Effector memory CD4-positive, alpha-beta T cell (primary cell): ENCODE measurements at regions not wholly inside any gene's neighbourhood (a gene's known extent, or its start where the extent isn't known, plus 50 kb on each side); places are given as distances from the start of the nearest gene placed in this dataset.

Experiments
- DNase-seq, 3 donors: peaks; one replicate each; pipeline ENCODE4 v3.0.0-alpha.2; 2020
- H3K27ac ChIP-seq: 2 replicates; pipeline ENCODE4 v1.7.0; 2013; ENCODE audit warnings: mild to moderate bottlenecking, low read length, moderate library complexity; ENCODE audit not compliant: insufficient read depth, poor library complexity, severe bottlenecking
- H3K27me3 ChIP-seq: replicated peaks from 2 replicates; pipeline ENCODE4 v1.7.0; 2013; ENCODE audit warnings: mild to moderate bottlenecking, low read length; ENCODE audit not compliant: insufficient read depth, control insufficient read depth, poor library complexity, severe bottlenecking
- H3K36me3 ChIP-seq: 2 replicates; pipeline ENCODE4 v1.7.0; 2013; ENCODE audit warnings: mild to moderate bottlenecking, low read length, moderate library complexity; ENCODE audit not compliant: control insufficient read depth, insufficient read depth
- H3K4me1 ChIP-seq: 2 replicates; pipeline ENCODE4 v1.7.0; 2013; ENCODE audit warnings: low read length, mild to moderate bottlenecking; ENCODE audit not compliant: control insufficient read depth, insufficient read depth, poor library complexity, severe bottlenecking
- H3K4me3 ChIP-seq: 2 replicates; pipeline ENCODE4 v1.7.0; 2013; ENCODE audit warnings: low read length, low read depth, mild to moderate bottlenecking; ENCODE audit not compliant: insufficient read depth, poor library complexity, severe bottlenecking
- H3K9me3 ChIP-seq: 2 replicates; pipeline ENCODE4 v1.7.0; 2013; ENCODE audit warnings: mild to moderate bottlenecking, low read length, moderate library complexity; ENCODE audit not compliant: control insufficient read depth

DNA sequence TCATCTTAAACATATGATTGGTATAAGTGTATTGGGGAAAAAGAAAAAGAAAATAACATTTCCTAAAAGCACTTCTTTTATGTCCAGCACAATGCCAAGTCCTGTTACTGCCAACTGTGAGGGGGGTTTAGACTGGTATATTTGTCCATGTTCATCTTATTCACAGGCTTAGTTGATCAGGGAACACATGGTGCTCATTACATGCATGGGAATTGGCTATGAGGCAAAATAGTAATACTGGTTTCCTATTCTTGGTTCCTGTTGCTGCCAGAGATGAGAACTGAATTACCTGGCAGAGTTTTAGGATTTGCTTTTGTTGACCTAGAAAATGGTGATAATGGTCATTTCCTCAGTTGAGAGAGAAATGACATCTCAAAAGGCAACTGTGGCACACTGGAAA is 398.8 kb downstream of the DUSP10 start:
- H3K4me3 ChIP-seq = no peak overlapping the region
- no peak overlapping the region for H3K27ac ChIP-seq
- DNase-seq = no peak
- no peaks in the 10 kb centered on the region for H3K4me1 ChIP-seq
- H3K36me3 ChIP-seq = no peaks in the 10 kb centered on the region
- H3K9me3 ChIP-seq = no peaks in the 10 kb centered on the region
- H3K27me3 ChIP-seq = no peaks in the 10 kb centered on the region

GRCh38 chr1:221343607-221344006 is 398.3 kb downstream of the DUSP10 start:
- no peak overlapping the region for H3K4me3 ChIP-seq
- no peaks in the 10 kb centered on the region for H3K27me3 ChIP-seq
- H3K4me1 ChIP-seq = no peaks in the 10 kb centered on the region
- H3K27ac ChIP-seq = no peak overlapping the region
- H3K36me3 ChIP-seq = no peaks in the 10 kb centered on the region
- H3K9me3 ChIP-seq = no peaks in the 10 kb centered on the region
- DNase-seq = no peak

- Histone ChIP-seq H3K27ac (no peak overlapping the region), H3K4me3 (no peak overlapping the region), H3K9me3 (no peaks in the 10 kb centered on the region), H3K4me1 (no peaks in the 10 kb centered on the region), H3K36me3 (no peaks in the 10 kb centered on the region), H3K27me3 (no peaks in the 10 kb centered on the region)
- no peak for DNase-seq
Measured at GRCh38 chr1:221344693-221345092, 397.2 kb downstream of the DUSP10 start.

- no peak for DNase-seq
- Histone ChIP-seq H3K4me1 (no peaks in the 10 kb centered on the region), H3K27ac (no peak overlapping the region), H3K4me3 (no peak overlapping the region), H3K9me3 (no peaks in the 10 kb centered on the region), H3K27me3 (no peaks in the 10 kb centered on the region), H3K36me3 (no peaks in the 10 kb centered on the region)
Measured at GRCh38 chr1:221347706-221348105, 394.2 kb downstream of the DUSP10 start.

DNA sequence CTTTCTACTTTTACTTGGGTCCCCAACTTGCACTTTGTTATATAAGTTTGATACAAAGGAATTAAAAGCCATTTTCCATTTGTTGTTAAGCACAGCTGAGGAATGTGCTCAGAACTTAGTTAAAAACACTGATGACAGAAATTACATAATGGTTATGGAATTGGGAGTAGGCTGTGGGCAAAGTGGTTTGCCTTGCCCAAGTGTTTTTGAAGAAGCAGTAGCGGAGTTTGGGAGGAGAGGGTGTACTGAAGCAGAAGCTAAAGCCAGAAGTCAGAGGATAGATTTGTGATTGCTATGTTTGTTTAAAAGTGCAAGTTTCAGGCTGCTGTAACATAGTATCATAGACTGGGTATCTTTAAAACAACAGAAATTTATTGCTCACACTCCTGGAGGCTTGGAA is 391.8 kb downstream of the DUSP10 start:
- no peaks in the 10 kb centered on the region for H3K36me3 ChIP-seq
- no peak for DNase-seq

DNA sequence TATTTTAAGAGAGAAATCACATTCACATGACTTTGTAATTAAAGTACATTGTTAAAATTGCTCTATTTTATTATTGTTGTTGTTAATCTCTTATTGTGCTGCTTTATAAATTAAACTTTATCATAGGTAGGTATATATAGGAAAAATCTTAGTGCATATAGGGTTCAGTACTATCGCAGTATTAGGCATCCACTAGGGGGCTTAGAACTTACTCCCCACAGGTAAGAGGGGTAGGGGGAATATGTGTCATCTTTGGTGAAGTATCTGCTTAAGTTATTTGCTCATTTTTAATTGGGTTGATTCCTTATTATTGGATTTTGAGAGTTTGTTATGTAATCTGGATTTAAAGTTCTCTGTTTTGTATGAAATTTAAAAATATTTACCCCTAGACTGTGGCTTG is 385.2 kb downstream of the DUSP10 start:
- no peaks in the 10 kb centered on the region for H3K4me1 ChIP-seq
- no peak overlapping the region for H3K4me3 ChIP-seq
- H3K36me3 ChIP-seq = no peaks in the 10 kb centered on the region
- no peaks in the 10 kb centered on the region for H3K9me3 ChIP-seq
- DNase-seq = no peak
- H3K27me3 ChIP-seq = no peaks in the 10 kb centered on the region
- H3K27ac ChIP-seq = no peak overlapping the region

More for the DNA sequence above, 391.8 kb downstream of the DUSP10 start:
- Histone ChIP-seq H3K27me3 (no peaks in the 10 kb centered on the region), H3K9me3 (no peaks in the 10 kb centered on the region), H3K4me1 (no peaks in the 10 kb centered on the region), H3K27ac (no peak overlapping the region), H3K4me3 (no peak overlapping the region)

DNA sequence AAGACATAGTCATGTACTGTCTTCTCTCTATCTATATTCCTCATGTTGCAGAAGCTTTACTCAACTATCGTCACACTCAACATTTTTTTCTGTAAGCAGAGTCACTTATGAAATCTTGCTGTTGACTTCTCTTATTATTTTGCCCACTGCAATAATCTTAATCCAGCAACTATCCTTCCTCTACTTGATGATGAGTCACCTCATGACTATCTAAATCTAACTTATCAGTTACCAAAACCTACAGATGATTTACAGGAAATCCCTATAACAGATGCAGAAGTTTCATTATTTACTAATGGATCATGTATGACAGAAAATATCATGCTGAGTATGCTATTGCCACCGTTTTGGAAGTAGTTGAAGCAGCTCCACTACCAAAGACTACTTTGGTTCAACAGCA is 378.9 kb downstream of the DUSP10 start:
- Histone ChIP-seq H3K27ac (no peak overlapping the region), H3K4me3 (no peak overlapping the region), H3K36me3 (no peaks in the 10 kb centered on the region), H3K27me3 (no peaks in the 10 kb centered on the region), H3K4me1 (no peaks in the 10 kb centered on the region), H3K9me3 (no peaks in the 10 kb centered on the region)
- DNase-seq = no peak

DNA sequence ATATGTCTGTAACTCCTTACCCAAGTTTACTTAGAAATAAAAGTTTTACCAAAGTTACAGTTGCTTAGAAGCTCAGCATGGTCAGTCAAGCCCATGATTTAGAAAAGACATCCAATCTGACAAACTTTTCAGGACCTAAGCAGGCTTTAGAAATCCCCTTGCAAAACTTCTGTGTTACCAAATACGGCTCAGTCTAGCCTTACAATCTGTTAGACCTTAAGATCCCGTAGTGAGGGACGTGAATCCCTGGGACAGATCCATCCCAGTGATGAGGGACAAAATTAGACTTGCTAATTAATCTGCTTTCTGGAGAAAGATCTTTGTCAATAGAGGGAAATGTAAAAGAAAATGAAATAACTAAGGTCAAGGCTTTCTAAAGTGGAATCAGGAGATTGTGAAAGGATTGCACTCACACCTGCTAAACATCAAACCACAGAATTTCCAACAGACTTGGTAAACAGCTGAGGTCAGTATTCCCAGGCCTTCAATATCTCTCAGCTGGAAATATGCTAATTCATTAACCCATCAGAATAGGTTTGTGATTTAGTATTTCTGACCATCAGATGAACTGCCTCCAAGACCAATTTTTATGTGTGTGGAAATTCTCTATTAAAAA is 375.3 kb downstream of the DUSP10 start:
- no peak overlapping the region for H3K27ac ChIP-seq
- no peak for DNase-seq
- H3K4me3 ChIP-seq = no peak overlapping the region
- no peaks in the 10 kb centered on the region for H3K36me3 ChIP-seq
- no peaks in the 10 kb centered on the region for H3K9me3 ChIP-seq
- no peaks in the 10 kb centered on the region for H3K27me3 ChIP-seq
- H3K4me1 ChIP-seq = no peaks in the 10 kb centered on the region

DNA sequence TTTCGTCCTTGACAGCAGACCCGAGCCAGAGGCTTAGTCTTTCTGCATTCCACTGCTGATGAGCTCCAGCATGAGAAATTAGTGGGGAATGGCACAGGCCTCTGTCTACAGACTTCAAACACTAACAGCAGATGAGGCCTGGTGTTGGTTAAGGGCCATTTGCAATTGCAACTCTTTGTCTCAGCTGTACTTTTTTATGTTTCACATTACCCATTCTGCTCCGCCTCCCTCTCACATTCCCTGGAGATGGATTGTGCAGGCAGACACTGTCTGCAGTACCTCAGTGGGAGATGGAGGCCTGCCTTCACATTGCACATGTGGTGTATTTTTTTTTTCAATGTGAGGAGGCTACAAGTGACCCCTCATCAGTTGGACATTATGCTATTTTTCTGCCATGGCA is 370.2 kb downstream of the DUSP10 start:
- no peaks in the 10 kb centered on the region for H3K4me1 ChIP-seq
- no peak overlapping the region for H3K4me3 ChIP-seq
- H3K27ac ChIP-seq = no peak overlapping the region
- H3K36me3 ChIP-seq = no peaks in the 10 kb centered on the region
- DNase-seq = no peak
- H3K27me3 ChIP-seq = no peaks in the 10 kb centered on the region
- no peaks in the 10 kb centered on the region for H3K9me3 ChIP-seq

- H3K9me3 ChIP-seq = no peaks in the 10 kb centered on the region
- no peak overlapping the region for H3K4me3 ChIP-seq
- H3K36me3 ChIP-seq = no peaks in the 10 kb centered on the region
- H3K27ac ChIP-seq = no peak overlapping the region
- no peak for DNase-seq
- H3K4me1 ChIP-seq = no peaks in the 10 kb centered on the region
- H3K27me3 ChIP-seq = no peaks in the 10 kb centered on the region
Measured at GRCh38 chr1:221373795-221374194, 368.1 kb downstream of the DUSP10 start.
